ENCODE measurements at regions not wholly inside any gene's neighbourhood (a gene's known extent, or its start where the extent isn't known, plus 50 kb on each side); places are given as distances from the start of the nearest gene placed in this dataset.

DNA sequence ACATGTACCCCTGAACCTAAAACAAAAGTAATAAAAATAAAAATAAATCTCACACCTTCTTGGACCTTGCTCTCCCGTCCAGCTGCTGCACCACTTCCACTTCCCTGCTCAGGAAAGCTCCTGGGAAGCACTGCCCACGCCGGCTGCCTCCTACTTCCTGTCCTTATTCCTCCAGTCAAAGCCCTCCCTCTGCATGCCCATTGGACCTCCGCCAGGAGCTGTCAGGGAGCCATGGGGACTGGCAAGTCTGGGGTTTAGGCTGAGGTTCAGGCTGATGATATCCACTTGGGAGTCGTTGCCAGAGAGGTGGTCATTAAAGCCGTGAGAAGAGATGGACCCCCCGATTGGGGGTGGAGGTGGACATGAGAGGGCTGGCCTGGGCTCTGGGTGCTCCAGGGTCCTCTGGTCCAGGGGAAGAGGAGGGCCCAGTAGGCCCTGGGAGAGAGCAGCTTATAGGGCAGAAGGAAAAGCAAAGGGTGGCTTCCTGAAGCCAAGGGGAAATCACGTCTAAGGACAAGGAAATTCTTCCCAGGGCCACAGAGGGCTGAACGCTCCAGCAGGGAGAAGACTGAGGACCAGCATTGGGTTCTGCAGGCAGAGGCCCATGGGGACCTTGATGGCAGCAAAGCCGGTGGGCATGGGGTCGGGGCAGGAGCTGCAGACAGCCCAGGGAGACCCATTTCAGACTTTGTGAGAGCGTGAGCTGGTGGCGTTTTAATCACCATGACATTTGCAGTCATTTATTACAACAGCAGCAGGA, 78.7 kb downstream of the FZD10 start:
- H3K27me3 ChIP-seq = no peaks in the 10 kb centered on the region
- H3K4me3 ChIP-seq = no peak overlapping the region
- no peak for TF ChIP-seq EP300 (IDR thresholded peaks at IDR 0.05)
- TF ChIP-seq, protein P1, sequence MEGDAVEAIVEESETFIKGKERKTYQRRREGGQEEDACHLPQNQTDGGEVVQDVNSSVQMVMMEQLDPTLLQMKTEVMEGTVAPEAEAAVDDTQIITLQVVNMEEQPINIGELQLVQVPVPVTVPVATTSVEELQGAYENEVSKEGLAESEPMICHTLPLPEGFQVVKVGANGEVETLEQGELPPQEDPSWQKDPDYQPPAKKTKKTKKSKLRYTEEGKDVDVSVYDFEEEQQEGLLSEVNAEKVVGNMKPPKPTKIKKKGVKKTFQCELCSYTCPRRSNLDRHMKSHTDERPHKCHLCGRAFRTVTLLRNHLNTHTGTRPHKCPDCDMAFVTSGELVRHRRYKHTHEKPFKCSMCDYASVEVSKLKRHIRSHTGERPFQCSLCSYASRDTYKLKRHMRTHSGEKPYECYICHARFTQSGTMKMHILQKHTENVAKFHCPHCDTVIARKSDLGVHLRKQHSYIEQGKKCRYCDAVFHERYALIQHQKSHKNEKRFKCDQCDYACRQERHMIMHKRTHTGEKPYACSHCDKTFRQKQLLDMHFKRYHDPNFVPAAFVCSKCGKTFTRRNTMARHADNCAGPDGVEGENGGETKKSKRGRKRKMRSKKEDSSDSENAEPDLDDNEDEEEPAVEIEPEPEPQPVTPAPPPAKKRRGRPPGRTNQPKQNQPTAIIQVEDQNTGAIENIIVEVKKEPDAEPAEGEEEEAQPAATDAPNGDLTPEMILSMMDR (IDR thresholded peaks at IDR 0.05) = no peak
- no peaks in the 10 kb centered on the region for H3K36me3 ChIP-seq
- H3K27ac ChIP-seq = no peak overlapping the region
- H3K4me1 ChIP-seq (ENCODE audit: insufficient read depth) = no peaks in the 10 kb centered on the region
- intact Hi-C loops (cut with DNase I) = no loop called here
- DNase-seq = peak in 1 of 5 donors; percentile 22
- H3K9me3 ChIP-seq = no peaks in the 10 kb centered on the region
- whole genome bisulfite sequencing, 3 donors = 62 to 70% (median 66%) methylated on average over 13 of the region's 13 CpGs

DNA sequence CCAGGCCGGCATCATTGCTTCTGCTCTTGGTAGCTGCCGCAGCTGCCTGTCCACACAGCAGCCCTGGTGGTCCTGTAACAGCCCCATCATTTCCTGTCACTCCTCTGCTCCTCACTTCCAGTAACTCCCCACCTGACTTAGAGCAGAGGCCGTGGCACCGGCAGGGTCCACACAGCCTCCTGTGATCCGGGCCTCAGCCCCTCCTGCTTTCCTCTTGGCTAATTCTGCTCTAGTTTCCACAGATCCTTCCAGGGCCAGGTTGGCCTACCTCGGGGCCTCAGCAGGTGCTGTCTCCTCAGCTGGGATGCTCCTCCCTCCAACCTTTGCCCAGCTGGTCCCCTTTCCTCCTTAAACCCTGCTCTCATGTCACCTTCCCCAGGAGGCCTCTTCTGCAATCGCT, 80.2 kb downstream of the FZD10 start:
- Histone ChIP-seq H3K27me3 (no peaks in the 10 kb centered on the region), H3K4me3 (no peak overlapping the region), H3K27ac (no peak overlapping the region), H3K9me3 (no peaks in the 10 kb centered on the region), H3K4me1 (ENCODE audit: insufficient read depth) (no peaks in the 10 kb centered on the region), H3K36me3 (no peaks in the 10 kb centered on the region)
- intact Hi-C loops (cut with DNase I) = no loop called here
- TF ChIP-seq EP300 (IDR thresholded peaks at IDR 0.05) (no peak), POLR2A (IDR thresholded peaks at IDR 0.05) (no peak)
- TF ChIP-seq, protein P1 (IDR thresholded peaks at IDR 0.05) = no peak
- no peak for DNase-seq
- WGBS, 3 donors = 75 to 80% (median 75%) methylated on average over 7 of the region's 7 CpGs

DNA sequence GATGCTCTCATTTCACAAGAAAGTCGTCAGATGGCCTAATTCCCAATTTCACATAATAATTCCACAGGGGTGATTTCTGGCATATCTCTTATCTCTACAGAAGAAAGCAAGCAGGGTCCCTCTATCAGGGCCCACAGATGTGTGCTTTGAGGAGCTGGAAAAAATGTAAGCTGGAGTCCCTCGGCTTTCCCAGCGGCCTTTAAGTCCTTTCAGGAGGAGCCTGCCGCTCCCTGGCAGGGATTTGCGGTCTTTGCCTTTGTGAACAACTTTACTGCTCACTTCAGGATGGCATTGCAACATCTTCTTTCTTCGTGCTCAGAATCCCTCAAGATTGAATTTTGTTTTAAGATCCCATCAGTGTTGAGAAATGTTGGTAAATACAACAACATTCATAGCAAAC, 83.0 kb downstream of the FZD10 start:
- Histone ChIP-seq H3K27me3 (no peaks in the 10 kb centered on the region), H3K4me3 (no peak overlapping the region), H3K27ac (no peak overlapping the region), H3K36me3 (no peaks in the 10 kb centered on the region), H3K9me3 (no peaks in the 10 kb centered on the region), H3K4me1 (ENCODE audit: insufficient read depth) (no peaks in the 10 kb centered on the region)
- DNase-seq = no peak
- 64 to 70% (median 67%) methylated on average over 6 of the region's 6 CpGs for WGBS, 3 donors
- TF ChIP-seq EP300 (IDR thresholded peaks at IDR 0.05) = no peak
- no peak for TF ChIP-seq POLR2A (IDR thresholded peaks at IDR 0.05)
- TF ChIP-seq, protein P1 (IDR thresholded peaks at IDR 0.05) = no peak
- intact Hi-C loops (cut with DNase I) = no loop called here

- Histone ChIP-seq H3K36me3 (no peaks in the 10 kb centered on the region), H3K4me3 (no peak overlapping the region), H3K9me3 (no peaks in the 10 kb centered on the region), H3K27me3 (no peaks in the 10 kb centered on the region), H3K4me1 (ENCODE audit: insufficient read depth) (no peaks in the 10 kb centered on the region), H3K27ac (no peak overlapping the region)
- no peak for TF ChIP-seq EP300 (IDR thresholded peaks at IDR 0.05)
- no peak for TF ChIP-seq POLR2A (IDR thresholded peaks at IDR 0.05)
- TF ChIP-seq, protein P1 (IDR thresholded peaks at IDR 0.05) = no peak
- DNase-seq = no peak
- intact Hi-C loops (cut with DNase I) = no loop called here
- WGBS, 3 donors = 64 to 72% (median 69%) methylated on average over 6 of the region's 6 CpGs
These were observed 84.3 kb downstream of the FZD10 start for GRCh38 chr12:130246560-130246959.
